T-helper 2 cell (primary cell): ENCODE measurements at regions not wholly inside any gene's neighbourhood (a gene's known extent, or its start where the extent isn't known, plus 50 kb on each side); places are given as distances from the start of the nearest gene placed in this dataset.
"Not testable (repeated sequence)": the region's sequence is repeated elsewhere in the genome, so short reads cannot be mapped to it uniquely, and the experiment has no call there.

Experiments used
- DNase-seq, 5 experiments: peaks; one replicate each; pipeline versions ENCODE4 v3.0.0 to v3.0.0-alpha.2; 2012 to 2022

DNA sequence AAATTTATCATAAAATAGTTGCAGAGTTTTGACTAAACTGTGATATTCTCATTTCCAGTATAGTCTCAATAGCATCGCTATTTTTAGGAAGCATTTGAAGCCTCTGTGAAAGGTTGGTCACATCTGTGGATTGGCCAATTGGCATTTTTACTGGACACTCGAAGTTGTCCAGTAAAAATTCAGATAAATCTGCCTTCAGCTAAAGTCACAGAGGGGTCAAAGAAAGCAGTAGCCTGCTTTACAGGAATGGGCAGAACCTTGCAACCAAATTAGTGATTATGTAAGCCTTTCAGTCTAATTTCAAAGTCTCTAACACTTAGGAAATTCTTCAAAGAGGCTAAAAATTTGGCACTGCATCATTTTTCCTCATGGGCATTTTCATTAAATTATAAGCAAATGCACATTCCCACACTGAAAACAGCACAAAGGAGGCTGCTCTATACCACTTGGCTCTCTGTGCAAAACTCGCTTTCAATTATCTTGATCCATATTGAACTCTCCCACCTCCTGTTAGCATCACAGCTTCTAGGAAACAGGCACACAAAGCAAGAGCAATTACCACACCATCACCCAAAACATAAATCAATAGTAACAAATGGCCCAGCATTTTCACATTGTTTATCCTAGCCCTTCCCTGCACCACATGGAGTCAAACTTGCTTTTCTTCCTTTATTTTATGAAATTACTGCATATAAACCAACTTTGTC is 318.5 kb upstream of the DUSP10 start:
- DNase-seq, result no peak

DNA sequence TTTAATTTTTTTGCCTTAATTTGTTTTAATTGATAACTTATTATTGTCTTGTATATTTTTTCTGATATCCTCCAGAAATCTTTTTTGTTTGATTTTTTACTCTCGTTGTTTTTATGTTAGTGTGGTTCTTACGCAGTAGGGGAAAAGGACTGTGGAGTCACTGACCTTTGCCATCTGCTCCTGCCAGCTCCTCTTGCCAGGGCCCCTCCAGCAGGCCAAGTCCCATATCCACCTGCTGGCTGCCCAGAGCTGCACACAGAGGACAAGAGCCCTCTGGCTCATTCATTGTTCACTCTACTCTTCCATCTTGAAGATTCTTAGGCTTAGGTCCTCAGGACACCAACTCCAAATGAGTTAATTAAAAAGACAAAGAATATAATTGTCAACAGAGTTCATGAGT is 316.4 kb upstream of the DUSP10 start:
- no peak for DNase-seq

DNA sequence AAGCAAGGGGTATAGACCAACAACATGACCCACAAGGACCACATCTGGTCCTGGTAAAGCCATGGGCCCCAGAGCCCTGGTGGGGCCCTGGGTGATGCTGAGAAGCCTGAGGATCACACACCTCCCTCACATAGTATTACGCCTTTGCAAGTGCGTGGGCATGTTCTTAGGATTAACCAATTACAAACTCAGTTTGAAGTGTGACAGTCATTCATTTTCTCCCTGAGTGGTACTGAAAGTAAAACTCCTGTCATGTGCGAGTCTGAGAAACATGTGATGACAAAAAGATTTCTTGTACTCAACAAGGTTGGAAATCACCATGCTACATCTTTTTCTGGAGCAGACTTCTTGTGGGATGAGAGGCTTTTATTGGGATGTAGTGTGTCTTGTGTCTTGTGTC is 315.3 kb upstream of the DUSP10 start:
- no peak for DNase-seq

DNA sequence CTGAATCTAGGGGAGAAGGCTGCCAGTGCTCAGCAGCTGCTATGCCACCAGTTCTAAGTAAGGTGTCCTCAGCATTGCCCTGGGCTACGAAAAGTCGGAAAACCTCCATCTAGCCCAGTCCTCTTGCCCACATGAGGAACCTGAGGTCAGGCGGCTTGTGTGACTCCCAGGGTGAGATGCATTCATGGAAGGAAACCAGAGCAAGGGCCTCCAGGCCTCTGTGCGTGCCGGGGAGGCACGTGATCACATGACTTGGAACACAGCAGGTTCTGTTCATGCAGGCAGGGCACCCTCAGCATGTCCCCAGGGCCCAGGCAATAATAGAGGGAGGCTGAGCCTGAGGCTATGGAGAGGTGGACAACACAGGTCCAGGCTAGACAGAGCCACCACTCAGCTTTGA is 312.5 kb upstream of the DUSP10 start:
- no peak for DNase-seq

DNA sequence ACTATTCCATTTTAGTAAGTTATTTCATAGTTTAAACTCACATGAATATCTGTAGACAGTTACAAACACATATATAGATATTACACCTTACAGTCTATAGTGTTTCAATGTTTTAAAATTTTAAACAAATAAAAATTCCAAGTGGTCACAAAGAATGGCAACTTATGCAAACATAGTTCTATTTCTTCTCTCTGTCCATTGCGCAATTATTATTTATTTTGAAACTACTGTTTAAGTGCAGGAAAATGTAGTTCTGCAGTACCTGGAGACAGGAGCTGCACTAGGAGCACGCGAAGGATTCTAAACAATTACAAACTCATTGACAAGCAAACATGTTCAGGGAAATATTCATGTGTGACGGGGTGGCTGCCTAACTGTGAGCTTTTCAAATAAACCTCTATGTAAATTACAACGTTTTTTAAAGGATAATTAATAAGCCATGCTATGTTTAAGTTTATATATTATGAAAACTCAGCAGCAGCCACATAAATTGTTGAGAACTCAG is 312.0 kb upstream of the DUSP10 start:
- DNase-seq, result no peak

DNA sequence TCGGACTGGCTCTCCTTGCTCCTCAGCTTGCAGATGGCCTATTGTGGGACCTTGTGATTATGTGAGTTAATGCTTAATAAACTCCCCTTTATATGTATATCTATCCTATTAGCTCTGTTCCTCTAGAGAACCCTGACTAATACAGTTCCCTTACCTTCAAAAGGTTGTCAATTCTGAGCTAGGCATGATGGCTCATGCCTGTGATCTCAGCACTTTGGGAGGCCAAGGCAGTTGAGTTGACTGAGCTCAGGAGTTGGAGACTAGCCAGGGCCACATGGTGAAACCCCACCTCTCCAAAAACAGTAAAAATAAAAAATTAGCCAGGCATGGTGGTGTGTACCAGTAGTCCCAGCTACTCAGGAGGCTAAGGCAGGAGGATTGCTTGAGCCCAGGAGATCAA is 309.4 kb upstream of the DUSP10 start:
- DNase-seq, result not testable (repeated sequence)

DNA sequence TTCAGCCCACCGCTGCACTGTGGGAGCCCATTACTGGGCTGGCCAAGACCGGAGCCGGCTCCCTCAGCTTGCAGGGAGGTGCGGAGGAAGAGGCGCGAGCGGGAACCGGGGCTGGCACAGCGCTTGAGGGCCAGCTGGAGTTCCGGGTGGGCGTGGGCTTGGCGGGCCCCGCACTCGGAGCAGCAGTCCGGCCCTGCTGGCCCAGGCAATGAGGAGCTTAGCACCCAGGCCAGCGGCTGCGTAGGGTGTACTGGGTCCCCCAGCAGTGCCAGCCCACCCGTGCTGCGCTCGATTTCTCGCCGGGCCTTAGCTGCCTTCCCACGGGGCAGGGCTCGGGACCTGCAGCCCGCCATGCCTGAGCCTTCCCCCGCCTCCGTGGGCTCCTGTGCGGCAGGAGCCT is 307.8 kb upstream of the DUSP10 start:
- not testable (repeated sequence) for DNase-seq

DNA sequence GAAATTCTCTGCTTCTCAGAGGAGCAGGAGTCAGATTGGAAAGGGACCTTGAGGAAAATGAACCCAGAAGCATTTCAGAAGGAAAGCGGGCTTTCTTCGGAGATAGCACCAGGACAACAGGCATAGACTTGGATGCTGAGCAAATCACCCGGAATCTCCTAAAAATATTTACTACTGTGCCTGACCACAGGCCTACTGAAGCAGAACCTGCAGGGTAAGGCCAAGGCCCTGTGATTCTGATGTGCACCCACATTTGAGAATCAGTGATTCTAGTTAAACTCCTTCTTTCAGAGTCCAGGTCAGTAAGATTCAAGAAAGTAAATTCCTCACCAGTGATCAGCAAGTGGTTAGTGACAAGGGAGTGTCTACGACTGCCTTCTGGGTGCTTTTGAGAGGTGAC is 307.3 kb upstream of the DUSP10 start:
- DNase-seq, result no peak

DNA sequence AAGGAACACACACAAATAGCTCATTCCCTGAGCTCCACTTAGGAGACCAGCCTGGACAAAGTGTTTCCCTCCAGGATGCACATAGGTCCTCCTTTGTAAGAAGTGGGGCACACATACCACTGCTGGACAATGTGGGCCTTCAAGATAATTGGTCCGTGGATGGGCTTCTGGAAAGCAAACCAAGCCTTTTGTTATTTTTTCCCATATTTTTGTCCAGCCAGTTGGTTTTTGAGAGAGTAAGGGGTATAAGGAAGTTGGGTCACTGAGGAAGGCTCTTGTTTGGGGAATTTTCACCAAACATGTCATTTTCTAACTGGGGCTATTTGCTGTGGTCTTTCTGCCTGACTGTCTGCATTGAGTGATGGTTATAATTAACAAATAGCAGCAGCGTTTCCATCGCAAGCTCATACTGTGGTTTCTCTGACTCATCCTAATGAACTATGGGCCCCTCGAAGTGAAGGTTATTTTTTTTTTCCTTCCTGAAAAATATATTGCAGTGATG is 306.3 kb upstream of the DUSP10 start:
- DNase-seq, result no peak

DNA sequence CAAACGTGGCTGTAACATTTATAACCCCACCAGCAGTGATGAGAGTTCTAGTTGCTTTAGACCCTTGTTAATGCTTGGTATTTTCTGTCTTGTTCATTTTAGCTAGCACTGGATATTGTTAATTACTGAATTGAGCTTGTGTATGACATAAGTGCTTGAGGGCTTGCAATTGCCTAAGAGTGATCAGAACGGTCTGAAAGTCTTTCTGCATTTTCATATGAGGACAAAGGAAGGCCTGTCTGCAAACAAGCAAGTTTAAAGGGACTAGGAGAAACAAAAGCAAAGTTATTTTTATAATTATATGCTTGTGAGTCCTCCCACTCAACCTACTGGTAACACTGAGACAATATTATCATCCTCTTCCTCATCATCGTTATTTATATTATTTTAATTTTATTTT is 305.5 kb upstream of the DUSP10 start:
- DNase-seq, result no peak

DNA sequence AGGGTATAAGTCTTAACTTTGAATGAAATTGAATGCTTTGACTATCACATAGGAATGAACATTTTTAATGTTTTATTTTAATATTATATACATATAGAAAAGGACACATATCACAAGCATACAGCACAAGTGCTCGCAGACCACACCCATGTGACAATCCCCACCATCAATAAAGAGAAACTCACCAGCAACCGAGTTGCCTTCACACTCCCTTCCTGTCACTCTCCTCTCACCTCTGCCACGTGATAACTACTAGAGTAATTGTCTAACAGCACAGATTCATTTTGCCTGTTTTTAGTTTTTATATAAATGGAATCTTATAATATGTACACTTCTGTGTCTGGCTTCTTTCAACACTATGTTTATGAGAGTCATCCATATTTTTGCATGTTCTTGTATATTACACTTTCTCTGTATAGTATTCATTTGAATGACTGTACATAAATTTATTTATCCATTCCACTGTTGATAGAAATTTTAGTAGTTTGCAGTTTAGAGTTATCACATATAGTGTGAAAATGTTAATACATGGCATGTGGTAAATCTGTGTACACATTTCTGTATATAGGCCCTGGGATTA is 304.9 kb upstream of the DUSP10 start:
- no peak for DNase-seq

DNA sequence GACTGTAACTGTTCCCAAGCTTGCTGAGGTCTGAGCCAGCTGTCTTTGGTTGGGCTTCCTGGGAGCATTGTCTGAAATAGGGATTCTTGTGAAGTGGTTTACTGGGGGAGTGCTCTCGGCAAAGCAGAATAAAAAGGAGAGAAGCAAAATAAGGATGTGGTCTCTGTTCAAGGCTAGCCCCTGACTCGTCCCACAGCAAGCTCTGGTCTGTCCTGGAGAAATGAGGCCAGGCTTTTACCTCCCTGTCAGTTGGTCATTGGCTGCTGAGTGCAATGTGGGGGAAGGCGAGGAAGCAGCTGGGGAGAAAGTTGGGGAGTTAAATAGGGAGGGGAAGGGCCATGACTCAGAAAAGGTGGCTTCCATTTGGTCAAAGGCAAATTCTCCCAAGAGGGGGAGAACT is 303.9 kb upstream of the DUSP10 start:
- no peak for DNase-seq

DNA sequence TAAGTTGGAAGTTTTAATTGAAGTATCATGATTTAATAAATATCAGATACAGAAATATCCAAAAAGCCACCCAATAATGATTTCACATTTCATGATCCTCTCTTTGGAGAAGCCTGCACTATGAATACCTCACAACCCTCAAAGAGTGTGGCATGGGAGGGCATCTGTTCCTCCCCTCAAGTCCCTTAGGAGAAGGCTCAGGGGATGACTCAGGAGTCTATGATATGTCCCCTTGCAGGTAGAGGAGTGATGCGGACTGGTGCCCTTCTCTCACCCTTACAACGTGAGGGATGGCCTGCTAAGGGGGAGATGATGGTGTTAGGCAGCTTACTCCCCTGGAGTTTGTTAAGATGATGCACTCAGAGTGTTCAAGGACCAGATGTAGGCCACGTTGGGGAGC is 303.3 kb upstream of the DUSP10 start:
- no peak for DNase-seq

DNA sequence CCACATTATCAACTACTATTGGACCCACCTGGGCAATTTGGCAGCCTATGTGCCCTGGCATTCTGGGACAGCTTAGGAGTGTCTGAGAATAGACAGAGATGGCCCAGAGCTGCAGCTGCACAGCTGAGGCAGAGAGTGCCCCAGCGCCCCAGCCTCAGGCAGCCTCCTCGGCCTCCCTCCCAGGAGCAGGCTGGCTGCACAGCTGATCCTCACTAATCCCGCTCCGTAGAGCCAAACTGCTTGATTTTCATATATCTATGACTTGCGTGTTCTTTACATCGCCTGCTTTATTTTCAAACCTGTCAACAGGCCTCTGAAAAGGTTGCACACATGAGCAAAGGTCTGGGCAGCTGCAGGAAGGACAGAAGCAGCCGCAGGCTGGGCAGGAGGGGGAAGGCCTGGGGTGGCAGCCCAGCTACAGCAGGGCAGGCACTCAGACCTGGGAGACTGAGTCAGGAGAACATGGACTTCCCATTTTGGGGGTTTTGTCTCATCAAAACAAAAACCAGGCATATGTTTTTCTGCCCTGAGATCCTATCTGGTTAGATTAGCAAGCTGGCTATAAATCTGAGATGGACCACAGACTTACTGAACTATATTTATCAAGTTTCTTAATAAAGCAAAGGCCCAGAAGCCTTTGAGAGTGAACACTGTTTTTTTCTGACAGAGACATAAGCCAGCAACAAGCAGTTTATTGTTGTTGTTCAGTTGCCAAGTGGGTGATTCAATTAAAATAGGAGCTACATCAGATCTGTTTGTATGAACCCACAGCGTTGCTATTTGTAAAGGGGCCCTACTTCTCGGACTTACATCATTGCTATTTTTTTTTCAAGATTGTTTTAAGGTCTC is 301.8 kb upstream of the DUSP10 start:
- DNase-seq, result no peak

DNA sequence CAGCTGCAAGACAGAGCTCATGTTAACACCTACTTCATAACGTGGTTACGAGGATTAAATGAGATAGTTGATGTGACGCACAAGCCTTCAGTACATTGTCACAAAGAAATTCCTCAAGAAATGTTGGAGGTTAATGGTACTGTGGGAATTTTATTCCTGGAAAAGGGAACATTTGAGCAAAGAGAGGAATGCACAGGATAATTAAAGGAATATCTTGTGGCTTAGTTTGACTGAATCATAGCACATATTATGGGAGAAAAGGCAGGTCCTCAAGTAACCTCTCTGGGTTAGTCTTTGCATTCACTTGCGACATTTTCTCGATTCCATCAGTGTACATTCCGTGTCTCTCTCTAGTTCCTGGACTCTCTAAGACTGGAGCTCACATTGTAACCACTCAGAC is 300.2 kb upstream of the DUSP10 start:
- no peak for DNase-seq

DNA sequence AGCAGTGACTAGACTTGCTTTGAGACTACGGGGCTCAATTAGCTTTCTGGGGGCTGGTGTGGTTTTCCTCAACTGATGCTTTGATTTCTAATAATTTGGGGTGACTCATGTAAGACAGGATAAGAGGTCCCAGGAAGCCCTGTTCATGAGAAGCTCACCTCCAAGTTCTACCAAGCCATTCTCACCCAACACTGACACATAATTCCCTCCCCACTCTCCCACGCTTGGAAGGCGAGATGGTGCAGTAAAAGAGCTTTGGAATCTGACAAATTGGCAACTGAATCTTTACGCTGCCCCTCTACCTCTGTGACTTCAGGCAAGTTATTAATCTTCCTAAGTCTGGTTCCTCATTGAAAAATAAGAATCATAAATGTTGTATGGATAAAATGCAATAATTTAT is 299.1 kb upstream of the DUSP10 start:
- no peak for DNase-seq

DNA sequence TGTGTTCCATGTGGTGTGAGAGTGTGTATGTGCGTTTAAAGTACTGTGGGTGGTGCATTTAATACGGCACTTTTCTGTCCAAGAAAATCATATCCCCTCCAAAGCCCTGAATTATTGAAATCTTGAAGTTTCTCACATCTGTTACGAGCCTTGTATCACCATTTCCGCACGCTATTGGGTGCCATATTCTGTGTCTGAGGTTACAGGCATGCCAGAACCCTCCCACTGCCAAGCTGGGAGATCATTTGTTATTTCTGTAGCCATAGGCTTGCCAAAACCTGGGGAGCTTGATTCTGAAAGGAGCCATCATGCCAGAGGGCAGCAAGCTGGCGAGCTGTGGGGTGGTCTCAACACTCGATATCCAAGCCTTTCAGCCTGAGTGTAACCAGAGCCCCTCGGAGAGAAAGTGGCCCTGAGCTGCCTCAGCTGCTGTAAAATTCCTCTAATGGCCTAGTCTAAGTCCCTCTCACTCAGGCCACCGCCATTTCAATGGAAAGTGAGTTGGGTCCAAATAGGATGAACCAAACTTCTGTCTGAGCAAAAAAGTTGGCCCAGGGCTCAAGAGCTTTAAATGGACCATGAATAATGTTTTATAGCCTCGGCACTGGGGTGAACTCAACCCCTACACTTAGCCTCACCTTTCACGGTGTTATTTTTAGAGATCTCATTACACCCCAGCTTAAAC is 298.4 kb upstream of the DUSP10 start:
- no peak for DNase-seq

DNA sequence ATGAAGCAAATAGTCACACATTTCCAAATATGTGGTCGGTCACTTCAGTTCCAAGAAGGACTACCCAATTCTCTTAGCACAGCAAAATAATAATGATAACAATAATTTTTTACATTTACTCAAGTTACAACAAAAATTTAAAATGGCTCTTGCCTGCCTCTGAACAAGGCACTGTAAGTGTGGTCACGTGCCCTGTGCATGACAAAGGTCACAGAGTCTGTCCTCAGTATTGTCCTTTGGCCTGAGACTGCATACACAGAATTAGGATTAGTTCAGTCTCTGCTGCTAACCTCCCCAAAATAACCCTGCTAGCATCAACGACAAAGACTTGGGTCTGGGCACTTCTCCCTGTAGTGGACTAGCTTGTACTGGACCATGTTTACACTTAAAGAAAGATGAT is 297.1 kb upstream of the DUSP10 start:
- no peak for DNase-seq

DNA sequence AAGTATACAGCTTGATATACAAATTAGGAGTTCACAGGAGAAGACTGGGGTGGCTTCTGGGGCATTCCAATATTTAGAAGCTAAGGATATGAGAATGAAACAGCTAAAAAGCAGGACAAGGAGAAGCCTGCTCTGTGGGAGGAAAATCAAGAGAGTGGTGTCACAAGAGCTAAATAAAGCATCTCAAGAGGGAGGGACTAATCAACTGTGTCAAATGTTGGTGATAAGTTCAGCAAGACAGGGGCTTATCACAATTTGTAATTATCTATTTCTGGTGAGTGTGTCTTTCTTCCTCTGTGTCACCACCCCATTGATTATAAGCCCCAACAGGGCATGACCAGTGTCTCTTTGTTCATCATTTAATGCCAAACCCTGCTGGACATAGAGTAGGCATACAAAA is 295.8 kb upstream of the DUSP10 start:
- no peak for DNase-seq

DNA sequence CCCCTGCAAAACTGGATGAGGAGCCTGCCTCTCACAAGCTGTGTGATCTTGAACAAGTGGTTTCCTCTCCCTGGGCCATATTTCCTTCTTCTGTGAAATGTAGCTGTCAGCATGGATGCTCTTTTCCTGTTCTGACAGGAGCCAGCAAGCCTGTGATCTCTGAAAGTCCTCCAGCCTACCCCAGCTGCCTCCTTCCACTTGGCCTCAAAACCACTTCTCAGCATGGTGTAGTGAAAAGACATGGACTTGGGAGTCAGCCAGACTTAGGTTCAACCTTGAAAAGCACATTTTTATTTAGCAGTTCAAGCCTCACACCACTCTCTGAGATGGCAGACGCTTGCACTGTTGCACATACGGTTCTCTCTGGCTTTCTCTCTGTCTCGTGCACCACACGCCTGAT is 292.9 kb upstream of the DUSP10 start:
- no peak for DNase-seq

DNA sequence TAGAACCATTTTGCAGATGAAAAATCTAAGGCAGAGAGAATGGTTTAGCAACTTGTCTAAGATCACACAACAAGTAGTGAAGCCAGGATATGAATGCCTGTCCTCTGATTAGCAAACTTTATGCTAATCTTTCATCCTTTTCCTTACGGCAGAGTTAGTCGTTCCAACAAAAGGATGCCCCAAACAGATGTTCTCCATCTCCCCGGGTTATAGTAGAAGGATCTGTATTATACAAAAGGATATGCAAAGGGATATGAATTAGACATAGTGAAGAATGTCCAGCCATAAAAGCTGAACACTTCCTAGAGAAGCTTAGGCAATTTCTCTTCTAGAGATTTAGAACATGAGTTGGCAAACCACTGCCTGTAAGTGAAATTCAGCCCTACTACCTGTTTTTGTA is 291.6 kb upstream of the DUSP10 start:
- no peak for DNase-seq

DNA sequence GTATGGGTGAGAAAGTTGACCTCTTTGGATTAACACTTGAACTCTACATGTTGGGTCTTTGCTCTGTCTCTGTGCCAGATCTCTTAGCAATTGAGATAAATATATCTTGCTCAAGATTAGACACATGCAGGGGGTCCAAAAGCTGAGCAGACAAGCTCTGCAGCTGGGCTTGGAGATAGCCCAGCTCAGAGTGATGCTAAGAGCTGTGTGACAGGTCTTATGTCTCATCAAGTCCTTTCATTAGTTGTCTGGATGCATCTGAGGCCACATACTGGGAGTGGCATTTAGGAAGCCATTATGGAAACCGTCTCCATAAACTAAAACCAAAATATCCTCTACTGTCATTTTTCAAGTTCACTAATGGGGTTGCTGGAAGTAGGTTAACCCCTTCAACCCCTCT is 289.4 kb upstream of the DUSP10 start:
- DNase-seq, result no peak

DNA sequence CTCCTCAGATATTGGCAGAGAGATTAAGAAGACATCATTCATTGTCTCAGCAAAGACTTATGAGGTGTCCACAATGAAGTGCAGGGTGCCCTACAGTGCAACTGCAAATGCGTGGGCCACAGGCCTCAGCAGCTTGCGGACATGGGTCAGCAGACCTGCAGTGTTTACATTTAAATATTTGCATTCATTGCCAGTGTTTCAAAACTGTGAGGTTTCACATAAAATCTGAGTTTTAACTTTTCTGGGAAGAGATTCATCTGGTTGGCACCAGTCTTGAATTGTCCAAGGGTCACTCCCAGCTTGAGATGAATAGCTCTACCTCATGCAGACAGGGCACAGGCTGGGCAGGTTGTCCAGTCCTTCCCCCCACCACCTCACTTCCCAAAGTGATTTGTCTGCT is 286.8 kb upstream of the DUSP10 start:
- no peak for DNase-seq
